ENCODE measurements at regions not wholly inside any gene's neighbourhood (a gene's known extent, or its start where the extent isn't known, plus 50 kb on each side); places are given as distances from the start of the nearest gene placed in this dataset.

GRCh38 chr4:181982856-181983255 lies 260.3 kb upstream of the TENM3 start:
- Histone ChIP-seq H3K9me3 (ENCODE audit: severe bottlenecking) (no peaks in the 10 kb centered on the region), H3K4me1 (ENCODE audit: insufficient read depth, poor library complexity, severe bottlenecking) (no peaks in the 10 kb centered on the region), H3K27me3 (ENCODE audit: insufficient read depth, poor library complexity, severe bottlenecking) (no peaks in the 10 kb centered on the region), H3K36me3 (ENCODE audit: low read depth) (no peaks in the 10 kb centered on the region), H3K4me3 (ENCODE audit: severe bottlenecking) (no peak overlapping the region), H3K27ac (ENCODE audit: poor library complexity, severe bottlenecking) (no peak overlapping the region)
- DNase-seq (ENCODE audit: low spot score) (no peak), ATAC-seq (ENCODE audit: low read depth) (no peak)
- no peak for TF ChIP-seq CTCF (IDR thresholded peaks at IDR 0.05; ENCODE audit: poor library complexity, severe bottlenecking)

- H3K27ac ChIP-seq (ENCODE audit: poor library complexity, severe bottlenecking) = no peak overlapping the region
- ATAC-seq (ENCODE audit: low read depth) = no peak
- no peaks in the 10 kb centered on the region for H3K27me3 ChIP-seq (ENCODE audit: insufficient read depth, poor library complexity, severe bottlenecking)
- no peak for TF ChIP-seq CTCF (IDR thresholded peaks at IDR 0.05; ENCODE audit: poor library complexity, severe bottlenecking)
- H3K36me3 ChIP-seq (ENCODE audit: low read depth) = no peaks in the 10 kb centered on the region
- no peaks in the 10 kb centered on the region for H3K4me1 ChIP-seq (ENCODE audit: insufficient read depth, poor library complexity, severe bottlenecking)
- H3K4me3 ChIP-seq (ENCODE audit: severe bottlenecking) = no peak overlapping the region
- H3K9me3 ChIP-seq (ENCODE audit: severe bottlenecking) = no peaks in the 10 kb centered on the region
- DNase-seq (ENCODE audit: low spot score) = no peak
Measured at GRCh38 chr4:181987392-181987791, 255.8 kb upstream of the TENM3 start.

GRCh38 chr4:181989071-181989470 lies 254.1 kb upstream of the TENM3 start:
- no peaks in the 10 kb centered on the region for H3K36me3 ChIP-seq (ENCODE audit: low read depth)
- DNase-seq (ENCODE audit: low spot score) (no peak), ATAC-seq (ENCODE audit: low read depth) (no peak)
- no peak overlapping the region for H3K27ac ChIP-seq (ENCODE audit: poor library complexity, severe bottlenecking)
- no peaks in the 10 kb centered on the region for H3K4me1 ChIP-seq (ENCODE audit: insufficient read depth, poor library complexity, severe bottlenecking)
- no peak overlapping the region for H3K4me3 ChIP-seq (ENCODE audit: severe bottlenecking)
- H3K9me3 ChIP-seq (ENCODE audit: severe bottlenecking) = no peaks in the 10 kb centered on the region
- no peaks in the 10 kb centered on the region for H3K27me3 ChIP-seq (ENCODE audit: insufficient read depth, poor library complexity, severe bottlenecking)
- TF ChIP-seq CTCF (IDR thresholded peaks at IDR 0.05; ENCODE audit: poor library complexity, severe bottlenecking) = no peak

GRCh38 chr4:181991369-181992108 lies 251.7 kb upstream of the TENM3 start:
- Histone ChIP-seq H3K27me3 (ENCODE audit: insufficient read depth, poor library complexity, severe bottlenecking) (no peaks in the 10 kb centered on the region), H3K27ac (ENCODE audit: poor library complexity, severe bottlenecking) (no peak overlapping the region), H3K36me3 (ENCODE audit: low read depth) (no peaks in the 10 kb centered on the region), H3K4me3 (ENCODE audit: severe bottlenecking) (no peak overlapping the region), H3K9me3 (ENCODE audit: severe bottlenecking) (no peaks in the 10 kb centered on the region), H3K4me1 (ENCODE audit: insufficient read depth, poor library complexity, severe bottlenecking) (no peaks in the 10 kb centered on the region)
- no peak for TF ChIP-seq CTCF (IDR thresholded peaks at IDR 0.05; ENCODE audit: poor library complexity, severe bottlenecking)
- no peak for DNase-seq (ENCODE audit: low spot score)
- no peak for ATAC-seq (ENCODE audit: low read depth)

Measured in RWPE2 (cell line).